HG03521 (cell line): ENCODE measurements at regions not wholly inside any gene's neighbourhood (a gene's known extent, or its start where the extent isn't known, plus 50 kb on each side); places are given as distances from the start of the nearest gene placed in this dataset.

Source experiments
- ATAC-seq: cut with Tn5 transposase; IDR thresholded peaks from one replicate; pipeline ENCODE4 v1.9.1; 2021; ENCODE audit warnings: mild to moderate bottlenecking, moderate library complexity; ENCODE audit not compliant: unreplicated experiment

- no peak for ATAC-seq
These were observed 198.3 kb upstream of the DLGAP1 start for GRCh38 chr18:4653418-4653817.

- ATAC-seq: no peak
These were observed 186.8 kb upstream of the DLGAP1 start for GRCh38 chr18:4641771-4642368.

- ATAC-seq: no peak
These were observed 185.4 kb upstream of the DLGAP1 start for GRCh38 chr18:4640349-4641012.

GRCh38 chr18:4639628-4640310 lies 184.7 kb upstream of the DLGAP1 start:
- ATAC-seq: peak; percentile 74

- ATAC-seq: no peak
These were observed 183.6 kb upstream of the DLGAP1 start for GRCh38 chr18:4638680-4639079.

GRCh38 chr18:4637876-4638275 lies 182.8 kb upstream of the DLGAP1 start:
- no peak for ATAC-seq

GRCh38 chr18:4636967-4637366 lies 181.9 kb upstream of the DLGAP1 start:
- no peak for ATAC-seq

GRCh38 chr18:4631239-4631638 lies 176.1 kb upstream of the DLGAP1 start:
- no peak for ATAC-seq

- no peak for ATAC-seq
These were observed 150.1 kb upstream of the DLGAP1 start for GRCh38 chr18:4605212-4605611.

- no peak for ATAC-seq
These were observed 148.8 kb upstream of the DLGAP1 start for GRCh38 chr18:4603955-4604354.

GRCh38 chr18:4599312-4599711 lies 144.2 kb upstream of the DLGAP1 start:
- ATAC-seq: no peak

- ATAC-seq: no peak
These were observed 142.2 kb upstream of the DLGAP1 start for GRCh38 chr18:4597301-4597700.

GRCh38 chr18:4593895-4594294 lies 138.8 kb upstream of the DLGAP1 start:
- ATAC-seq: no peak

- ATAC-seq: no peak
These were observed 138.4 kb upstream of the DLGAP1 start for GRCh38 chr18:4593459-4593858.

GRCh38 chr18:4589056-4589800 lies 134.1 kb upstream of the DLGAP1 start:
- no peak for ATAC-seq

- ATAC-seq: no peak
These were observed 132.1 kb upstream of the DLGAP1 start for GRCh38 chr18:4587204-4587603.

- ATAC-seq: no peak
These were observed 131.6 kb upstream of the DLGAP1 start for GRCh38 chr18:4586731-4587130.

- no peak for ATAC-seq
These were observed 127.6 kb upstream of the DLGAP1 start for GRCh38 chr18:4582431-4583335.

GRCh38 chr18:4581966-4582365 lies 126.9 kb upstream of the DLGAP1 start:
- no peak for ATAC-seq

- ATAC-seq: no peak
These were observed 123.3 kb upstream of the DLGAP1 start for GRCh38 chr18:4578449-4578848.

- ATAC-seq: no peak
These were observed 118.6 kb upstream of the DLGAP1 start for GRCh38 chr18:4573735-4574134.
